Kidney epithelial cell (primary cell): ENCODE measurements at regions not wholly inside any gene's neighbourhood (a gene's known extent, or its start where the extent isn't known, plus 50 kb on each side); places are given as distances from the start of the nearest gene placed in this dataset.

Experiments
- DNase-seq: peaks from one replicate; pipeline ENCODE4 v3.0.0-alpha.2; 2010; ENCODE audit warnings: low read depth
- H3K27me3 ChIP-seq: 2 replicates; pipeline ENCODE4 v1.6.0; 2011; ENCODE audit warnings: low read length; ENCODE audit not compliant: control insufficient read depth, insufficient read depth
- H3K36me3 ChIP-seq: 2 replicates; pipeline ENCODE4 v1.5.1; 2011; ENCODE audit warnings: low read length; ENCODE audit not compliant: control insufficient read depth, insufficient read depth
- H3K4me3 ChIP-seq: 2 replicates; pipeline ENCODE4 v1.5.1; 2011; ENCODE audit warnings: low read depth, mild to moderate bottlenecking, control low read depth, low read length
- TF ChIP-seq, protein P1 (sequence below): IDR thresholded peaks from 2 replicates; pipeline ENCODE4 v1.5.1; 2011; ENCODE audit warnings: mild to moderate bottlenecking, moderate library complexity, low read length, control low read depth, inconsistent platforms; ENCODE audit not compliant: insufficient read depth, poor library complexity, severe bottlenecking

DNA sequence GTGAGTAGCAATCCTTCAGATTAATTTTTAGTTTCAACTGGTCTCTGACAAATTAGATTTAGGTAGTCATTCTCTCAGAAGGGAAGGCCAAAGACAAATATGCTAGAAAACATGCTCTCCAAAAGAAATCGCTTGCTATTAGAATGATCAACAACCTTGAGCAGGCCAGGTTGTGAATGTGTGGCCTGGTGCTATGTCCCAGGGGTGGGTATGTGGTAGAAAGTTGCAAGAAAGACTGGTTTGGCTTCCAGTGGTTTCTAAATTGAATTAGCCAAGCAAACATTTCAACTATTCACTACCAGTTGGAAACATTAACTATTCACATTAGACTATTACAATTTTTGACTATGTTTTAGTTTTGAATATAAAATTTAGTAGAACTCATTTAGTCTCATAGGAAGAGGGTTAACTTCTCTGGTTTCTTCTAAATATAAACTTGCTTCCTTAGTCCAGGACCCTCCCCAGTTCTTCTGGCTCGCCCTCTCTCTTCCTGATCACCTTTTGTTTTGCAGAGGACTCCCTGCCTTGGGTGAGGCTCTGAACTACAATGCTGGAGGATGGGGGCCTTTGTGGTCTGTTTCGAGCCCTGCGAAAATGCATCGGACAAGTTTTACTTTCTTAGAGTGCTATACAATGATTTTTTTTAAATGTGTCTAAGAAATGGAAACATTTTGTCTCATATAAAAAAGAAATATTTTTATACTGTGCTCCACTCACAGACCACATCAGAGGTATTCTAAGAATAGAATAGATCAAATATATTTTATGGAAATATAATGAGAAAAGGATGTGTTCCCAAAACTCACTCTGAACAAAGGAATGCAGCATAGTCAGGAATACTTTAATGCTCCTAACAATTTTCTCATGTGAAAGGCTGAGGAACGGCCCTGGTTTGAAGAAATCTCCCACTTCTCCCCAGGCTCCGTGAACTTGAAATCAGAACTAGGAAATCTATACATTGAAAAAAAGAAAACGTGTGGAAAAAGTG lies 375.0 kb upstream of the ZEB2 start:
- TF ChIP-seq, protein P1, sequence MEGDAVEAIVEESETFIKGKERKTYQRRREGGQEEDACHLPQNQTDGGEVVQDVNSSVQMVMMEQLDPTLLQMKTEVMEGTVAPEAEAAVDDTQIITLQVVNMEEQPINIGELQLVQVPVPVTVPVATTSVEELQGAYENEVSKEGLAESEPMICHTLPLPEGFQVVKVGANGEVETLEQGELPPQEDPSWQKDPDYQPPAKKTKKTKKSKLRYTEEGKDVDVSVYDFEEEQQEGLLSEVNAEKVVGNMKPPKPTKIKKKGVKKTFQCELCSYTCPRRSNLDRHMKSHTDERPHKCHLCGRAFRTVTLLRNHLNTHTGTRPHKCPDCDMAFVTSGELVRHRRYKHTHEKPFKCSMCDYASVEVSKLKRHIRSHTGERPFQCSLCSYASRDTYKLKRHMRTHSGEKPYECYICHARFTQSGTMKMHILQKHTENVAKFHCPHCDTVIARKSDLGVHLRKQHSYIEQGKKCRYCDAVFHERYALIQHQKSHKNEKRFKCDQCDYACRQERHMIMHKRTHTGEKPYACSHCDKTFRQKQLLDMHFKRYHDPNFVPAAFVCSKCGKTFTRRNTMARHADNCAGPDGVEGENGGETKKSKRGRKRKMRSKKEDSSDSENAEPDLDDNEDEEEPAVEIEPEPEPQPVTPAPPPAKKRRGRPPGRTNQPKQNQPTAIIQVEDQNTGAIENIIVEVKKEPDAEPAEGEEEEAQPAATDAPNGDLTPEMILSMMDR = no peak
- DNase-seq = no peak
- H3K4me3 ChIP-seq = no peak overlapping the region
- no peaks in the 10 kb centered on the region for H3K27me3 ChIP-seq
- H3K36me3 ChIP-seq = no peaks in the 10 kb centered on the region

DNA sequence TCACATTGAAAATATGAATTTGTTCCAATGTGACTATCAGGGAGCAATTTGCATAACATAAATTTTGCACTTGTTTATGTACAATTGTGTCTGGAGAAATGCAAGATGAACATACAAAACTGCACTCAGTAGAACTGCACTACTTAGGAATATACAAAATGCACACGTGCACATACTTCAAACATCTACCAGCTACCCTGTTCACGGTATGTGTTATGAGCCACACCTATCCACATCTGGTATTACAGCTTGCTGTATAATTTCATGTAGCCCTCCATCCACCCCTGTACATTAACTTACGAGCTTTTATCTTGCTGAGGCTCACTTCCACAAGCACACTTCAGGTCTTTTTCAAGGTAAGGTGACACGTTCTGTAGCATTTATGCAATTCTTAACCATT lies 373.5 kb upstream of the ZEB2 start:
- no peak overlapping the region for H3K4me3 ChIP-seq
- TF ChIP-seq, protein P1 = no peak
- no peak for DNase-seq
- H3K36me3 ChIP-seq = no peaks in the 10 kb centered on the region
- no peaks in the 10 kb centered on the region for H3K27me3 ChIP-seq

DNA sequence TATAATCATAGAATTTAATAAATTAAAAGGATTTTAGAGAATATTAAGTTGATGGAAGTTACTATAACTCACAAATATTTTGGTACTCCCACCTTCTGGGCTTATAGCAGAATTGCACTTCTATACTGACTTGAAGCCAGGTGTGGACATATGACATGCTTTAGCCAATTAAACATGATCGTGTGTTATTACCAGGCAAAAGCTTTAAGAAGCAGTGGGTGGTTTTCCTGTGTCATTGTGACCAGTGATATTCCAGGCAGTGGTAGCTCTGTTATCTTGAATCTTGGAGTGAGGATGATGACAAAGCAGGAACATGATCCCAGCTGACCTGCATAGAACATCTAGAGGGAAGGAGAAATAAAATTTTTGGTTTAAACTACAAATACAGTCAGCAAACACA lies 370.9 kb upstream of the ZEB2 start:
- no peaks in the 10 kb centered on the region for H3K27me3 ChIP-seq
- H3K4me3 ChIP-seq = no peak overlapping the region
- TF ChIP-seq, protein P1 = peak; percentile 32
- no peak for DNase-seq
- H3K36me3 ChIP-seq = no peaks in the 10 kb centered on the region

DNA sequence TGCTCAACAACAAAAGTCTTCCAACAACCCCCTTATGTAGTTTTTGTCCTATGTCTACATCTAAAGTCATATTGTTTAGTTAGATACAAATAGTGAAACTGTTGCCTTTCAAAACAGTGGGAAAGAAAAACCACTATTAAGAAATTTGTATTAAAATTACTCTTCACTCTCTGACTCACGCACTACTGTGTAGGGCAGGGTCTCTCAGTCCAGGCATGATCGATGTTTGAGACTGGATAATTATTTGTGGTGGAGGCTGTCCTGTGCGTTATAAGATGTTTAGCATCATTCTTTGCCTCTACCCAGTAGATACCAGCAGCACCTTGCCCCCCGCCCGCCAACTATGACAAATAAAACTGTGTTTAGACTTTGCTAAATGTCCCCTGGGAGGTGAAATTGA lies 369.4 kb upstream of the ZEB2 start:
- TF ChIP-seq, protein P1 = no peak
- Histone ChIP-seq H3K36me3 (no peaks in the 10 kb centered on the region), H3K4me3 (no peak overlapping the region), H3K27me3 (no peaks in the 10 kb centered on the region)
- no peak for DNase-seq

DNA sequence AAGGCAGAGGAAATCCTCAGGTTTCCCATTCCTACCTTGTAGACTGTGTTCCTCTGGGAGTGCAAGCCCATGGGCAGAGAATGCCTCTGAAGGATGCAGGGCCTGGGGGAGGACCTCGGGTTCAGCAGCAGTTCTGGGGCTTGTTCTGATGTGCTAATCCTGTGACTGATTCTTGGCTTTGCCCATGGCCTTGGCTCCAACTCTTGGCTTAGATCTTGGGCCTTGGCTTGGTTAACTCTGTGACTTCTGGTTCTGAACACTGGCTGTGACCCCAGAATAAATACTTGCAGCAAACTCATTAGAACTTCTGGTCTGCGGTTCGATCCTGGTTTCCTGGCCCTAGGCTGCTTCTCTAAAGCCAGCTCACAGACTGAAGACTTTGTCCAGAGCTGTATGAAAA lies 366.9 kb upstream of the ZEB2 start:
- TF ChIP-seq, protein P1 = no peak
- H3K36me3 ChIP-seq = no peaks in the 10 kb centered on the region
- no peaks in the 10 kb centered on the region for H3K27me3 ChIP-seq
- no peak for DNase-seq
- no peak overlapping the region for H3K4me3 ChIP-seq
